Small intestine (tissue), 7 donors: ENCODE measurements at regions not wholly inside any gene's neighbourhood (a gene's known extent, or its start where the extent isn't known, plus 50 kb on each side); places are given as distances from the start of the nearest gene placed in this dataset.
"Not testable (repeated sequence)": the region's sequence is repeated elsewhere in the genome, so short reads cannot be mapped to it uniquely, and the experiment has no call there.

ENCODE experiments used
- DNase-seq, 2 donors: peaks; one replicate each; pipeline versions ENCODE4 v3.0.0 to v3.0.0-alpha.2; 2013
- FAIRE-seq: peaks from 2 replicates; lab custom pipeline; 2012; peaks lifted over from hg19 to GRCh38; lab: Jason Lieb, UNC
- H3K27ac ChIP-seq, 3 donors: one replicate each; pipeline ENCODE4 v1.5.1; 2013; ENCODE audit warnings: low read length in 2 of 3, mild to moderate bottlenecking in 2 of 3, control low read depth in 1 of 3, inconsistent platforms in 1 of 3, low read depth in 1 of 3, moderate library complexity in 1 of 3
- H3K27me3 ChIP-seq, 3 donors: one replicate each; pipeline ENCODE4 v1.6.1; 2013; ENCODE audit warnings: low read length in 3 of 3, inconsistent platforms in 1 of 3; ENCODE audit not compliant: control insufficient read depth in 3 of 3, insufficient read depth in 3 of 3
- H3K36me3 ChIP-seq, 3 donors: one replicate each; pipeline ENCODE4 v1.6.1; 2013; ENCODE audit warnings: low read length in 3 of 3, inconsistent platforms in 1 of 3, low read depth in 1 of 3, mild to moderate bottlenecking in 1 of 3, moderate library complexity in 1 of 3; ENCODE audit not compliant: control insufficient read depth in 3 of 3, insufficient read depth in 2 of 3
- H3K4me1 ChIP-seq, 3 donors: one replicate each; pipeline ENCODE4 v1.6.1; 2013; ENCODE audit warnings: low read length in 2 of 3, inconsistent platforms in 1 of 3, low read depth in 1 of 3, mild to moderate bottlenecking in 1 of 3, moderate library complexity in 1 of 3; ENCODE audit not compliant: control insufficient read depth in 3 of 3, insufficient read depth in 2 of 3
- H3K4me3 ChIP-seq, 3 donors: one replicate each; pipeline ENCODE4 v1.5.1; 2013; ENCODE audit warnings: low read length in 3 of 3, control low read depth in 1 of 3, inconsistent platforms in 1 of 3, low read depth in 1 of 3, mild to moderate bottlenecking in 1 of 3, moderate library complexity in 1 of 3
- H3K9me3 ChIP-seq, 2 donors: one replicate each; pipeline ENCODE4 v1.6.1; 2013; ENCODE audit warnings: low read depth in 1 of 2, low read length in 1 of 2; ENCODE audit not compliant: control insufficient read depth in 2 of 2, insufficient read depth in 1 of 2
- WGBS, 3 donors: extraction: QIAGEN DNeasy Blood & Tissue Kit; methylation state at CpG; one replicate each; pipeline ENCODE4 v1.1.7; 2013; 5-methylcytosine and 5-hydroxymethylcytosine counted together
- donor health status: healthy with polysubstance abuse.
- donor health status: control.
- donor health status: control.
- donor health status: Bipolar disorder and iron deficiency.
- donor health status: healthy.

GRCh38 chr3:130800829-130801228 lies 54.2 kb upstream of the PIK3R4 start:
- no peaks in the 10 kb centered on the region for H3K9me3 ChIP-seq
- H3K36me3 ChIP-seq, result no peaks in the 10 kb centered on the region
- WGBS, 3 donors, result 82 to 86% (median 86%) methylated on average over 7 of the region's 7 CpGs
- no peak for FAIRE-seq
- no peak overlapping the region for H3K4me3 ChIP-seq
- H3K27ac ChIP-seq, result no peak overlapping the region
- H3K27me3 ChIP-seq, result no peaks in the 10 kb centered on the region
- no peaks in the 10 kb centered on the region for H3K4me1 ChIP-seq
- no peak for DNase-seq

- Histone ChIP-seq H3K4me1 (no peaks in the 10 kb centered on the region), H3K27ac (no peak overlapping the region), H3K4me3 (no peak overlapping the region), H3K27me3 (no peaks in the 10 kb centered on the region), H3K36me3 (no peaks in the 10 kb centered on the region), H3K9me3 (no peaks in the 10 kb centered on the region)
- 86 to 91% (median 86%) methylated on average over 3 of the region's 3 CpGs for WGBS, 3 donors
- FAIRE-seq (no peak), DNase-seq (no peak)
These were observed 54.8 kb upstream of the PIK3R4 start for GRCh38 chr3:130801473-130801872.

GRCh38 chr3:130811557-130811956 lies 64.9 kb upstream of the PIK3R4 start:
- Histone ChIP-seq H3K9me3 (peaks cover 0 to 2% of the 10 kb centered on the region in 2 donors), H3K4me3 (no peak overlapping the region), H3K4me1 (no peaks in the 10 kb centered on the region), H3K27me3 (no peaks in the 10 kb centered on the region), H3K36me3 (no peaks in the 10 kb centered on the region), H3K27ac (no peak overlapping the region)
- 76 to 83% (median 82%) methylated on average over 2 of the region's 2 CpGs for WGBS, 3 donors
- DNase-seq, result no peak
- FAIRE-seq, result no peak

GRCh38 chr3:130814691-130815472 lies 68.3 kb upstream of the PIK3R4 start:
- Histone ChIP-seq H3K4me1 (no peaks in the 10 kb centered on the region), H3K4me3 (no peak overlapping the region)

GRCh38 chr3:130816561-130817445 lies 70.2 kb upstream of the PIK3R4 start:
- Histone ChIP-seq H3K27me3 (no peaks in the 10 kb centered on the region), H3K4me3 (no peak overlapping the region), H3K4me1 (peaks cover 0 to 2% (median 0%) of the 10 kb centered on the region in 3 donors), H3K36me3 (no peaks in the 10 kb centered on the region), H3K9me3 (no peaks in the 10 kb centered on the region), H3K27ac (no peak overlapping the region)
- WGBS, 3 donors, result 86 to 90% (median 89%) methylated on average over 6 of the region's 6 CpGs
- DNase-seq (no peak), FAIRE-seq (no peak)

More at GRCh38 chr3:130814691-130815472, 68.3 kb upstream of the PIK3R4 start:
- Histone ChIP-seq H3K36me3 (no peaks in the 10 kb centered on the region), H3K27ac (no peak overlapping the region), H3K27me3 (no peaks in the 10 kb centered on the region), H3K9me3 (peaks cover 0 to 2% of the 10 kb centered on the region in 2 donors)
- no peak for FAIRE-seq
- no peak for DNase-seq
- WGBS, 3 donors, result 91 to 93% (median 93%) methylated on average over 35 to 36 of the region's 36 CpGs

- WGBS, 3 donors, result 45 to 77% (median 64%) methylated on average over 3 of the region's 3 CpGs
- peak in 1 of 2 donors; percentile 28 for DNase-seq
These were observed 71.4 kb upstream of the PIK3R4 start for GRCh38 chr3:130818066-130818465.

GRCh38 chr3:130820976-130821375 lies 72.9 kb upstream of the ATP2C1 start:
- no peak overlapping the region for H3K27ac ChIP-seq
- peaks cover 0 to 18% (median 0%) of the 10 kb centered on the region in 3 donors for H3K4me1 ChIP-seq
- DNase-seq (peak; percentile 38 to 65), FAIRE-seq (no peak)
- no peaks in the 10 kb centered on the region for H3K27me3 ChIP-seq
- H3K36me3 ChIP-seq, result no peaks in the 10 kb centered on the region
- 64 to 73% (median 67%) methylated on average over 2 of the region's 2 CpGs for WGBS, 3 donors
- no peaks in the 10 kb centered on the region for H3K9me3 ChIP-seq
- no peak overlapping the region for H3K4me3 ChIP-seq

More at GRCh38 chr3:130818066-130818465, 71.4 kb upstream of the PIK3R4 start:
- not testable (repeated sequence) for FAIRE-seq, H3K9me3 ChIP-seq, H3K27ac ChIP-seq, H3K36me3 ChIP-seq, H3K4me1 ChIP-seq, H3K27me3 ChIP-seq, H3K4me3 ChIP-seq

- WGBS, 3 donors, result 84 to 96% (median 94%) methylated on average over 1 of the region's 1 CpG
- H3K36me3 ChIP-seq, result no peaks in the 10 kb centered on the region
- DNase-seq (no peak), FAIRE-seq (no peak)
- H3K9me3 ChIP-seq, result no peaks in the 10 kb centered on the region
- no peaks in the 10 kb centered on the region for H3K27me3 ChIP-seq
- peaks cover 0 to 26% (median 0%) of the 10 kb centered on the region in 3 donors for H3K4me1 ChIP-seq
- no peak overlapping the region for H3K27ac ChIP-seq
- no peak overlapping the region for H3K4me3 ChIP-seq
These were observed 72.1 kb upstream of the ATP2C1 start for GRCh38 chr3:130821806-130822205.
